HT-29 (cell line): ENCODE measurements at regions not wholly inside any gene's neighbourhood (a gene's known extent, or its start where the extent isn't known, plus 50 kb on each side); places are given as distances from the start of the nearest gene placed in this dataset.

ENCODE experiments used
- DNase-seq: peaks from one replicate; pipeline ENCODE4 v3.0.0-alpha.2; 2015; ENCODE audit warnings: low spot score

DNA sequence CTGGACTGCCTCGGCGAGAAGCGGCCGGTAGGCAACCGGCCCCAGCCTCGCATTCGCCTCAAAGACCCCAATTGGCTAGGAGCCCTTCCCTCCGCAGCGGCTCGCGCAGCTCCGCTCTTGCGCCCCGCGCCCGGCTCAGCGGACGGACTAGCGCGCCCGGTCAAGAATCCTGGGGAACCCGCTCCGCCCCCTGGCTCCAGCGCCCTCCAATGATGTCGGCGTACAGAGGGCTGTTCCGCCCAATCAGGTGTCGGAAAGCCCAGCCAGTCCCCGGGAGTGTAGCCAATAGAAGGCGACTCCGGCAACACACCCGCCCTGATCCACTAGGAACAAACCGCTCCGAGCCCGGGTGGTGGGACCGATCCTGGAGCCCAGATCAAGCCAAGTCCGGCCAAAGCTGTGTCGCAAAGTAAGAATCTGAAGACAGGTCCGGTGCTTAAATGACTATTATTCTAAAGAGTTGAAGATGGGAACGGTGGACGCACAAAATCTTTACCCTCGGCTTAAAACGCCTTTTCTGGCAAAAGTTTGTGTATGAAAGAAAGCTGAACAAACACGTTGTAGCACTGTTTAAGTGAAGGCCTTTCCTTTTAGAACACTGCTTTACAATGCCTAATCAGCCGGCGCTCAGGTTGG lies 132.2 kb downstream of the OGFRL1 start:
- no peak for DNase-seq

DNA sequence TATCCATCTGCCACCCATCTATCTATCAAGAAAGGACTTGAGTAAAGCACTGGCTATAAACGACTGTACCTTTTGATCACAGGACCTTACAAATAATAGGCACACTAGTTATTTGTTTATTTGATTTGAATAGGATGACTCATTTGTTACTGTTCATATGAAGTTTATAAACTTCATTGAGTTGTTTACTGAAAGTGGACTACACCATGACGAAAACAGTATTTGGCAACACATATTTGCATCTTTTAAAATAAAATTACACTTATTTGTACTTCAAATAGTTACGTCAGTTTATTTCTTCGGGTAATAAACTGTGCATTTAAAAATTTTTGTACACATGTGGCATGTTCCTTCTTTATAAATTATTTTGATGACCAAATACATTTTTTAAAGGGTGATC lies 133.0 kb downstream of the OGFRL1 start:
- no peak for DNase-seq

DNA sequence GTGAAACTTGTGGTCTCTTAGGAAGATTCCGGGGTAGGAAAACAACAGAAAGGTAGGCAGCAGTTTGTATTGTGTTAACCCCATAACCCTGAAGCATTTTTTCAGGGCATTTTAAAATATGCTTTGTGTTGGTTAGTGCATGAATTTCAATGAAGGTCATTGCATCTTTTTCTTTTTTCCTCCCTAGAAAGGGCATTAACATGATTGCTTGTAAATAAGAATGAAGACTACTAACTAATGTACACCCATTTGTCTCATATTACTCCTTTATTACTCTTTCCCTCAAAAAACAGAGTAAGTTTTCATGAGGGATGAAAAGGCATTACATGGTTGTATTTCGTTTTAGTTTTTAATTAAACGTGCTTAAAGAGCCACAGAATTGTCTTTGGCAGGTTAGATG lies 141.4 kb downstream of the OGFRL1 start:
- no peak for DNase-seq

DNA sequence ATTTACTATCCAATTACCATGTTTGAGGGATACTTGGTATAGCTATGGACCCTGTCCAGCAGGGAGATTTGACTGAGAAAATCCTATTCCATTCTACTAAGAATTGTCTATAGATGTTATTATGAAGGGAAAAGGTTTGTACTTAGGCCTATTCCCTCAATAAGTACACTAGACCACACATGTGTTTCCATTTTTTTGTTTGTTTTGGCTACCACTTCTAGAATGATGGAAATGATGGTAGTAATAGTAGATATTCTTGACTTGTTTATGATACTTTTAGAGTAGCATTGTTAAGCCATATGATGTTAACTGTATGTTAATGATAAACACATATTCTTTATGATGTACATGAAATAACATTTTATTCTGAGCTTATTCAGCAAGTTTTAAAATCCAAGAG lies 144.8 kb downstream of the OGFRL1 start:
- no peak for DNase-seq

DNA sequence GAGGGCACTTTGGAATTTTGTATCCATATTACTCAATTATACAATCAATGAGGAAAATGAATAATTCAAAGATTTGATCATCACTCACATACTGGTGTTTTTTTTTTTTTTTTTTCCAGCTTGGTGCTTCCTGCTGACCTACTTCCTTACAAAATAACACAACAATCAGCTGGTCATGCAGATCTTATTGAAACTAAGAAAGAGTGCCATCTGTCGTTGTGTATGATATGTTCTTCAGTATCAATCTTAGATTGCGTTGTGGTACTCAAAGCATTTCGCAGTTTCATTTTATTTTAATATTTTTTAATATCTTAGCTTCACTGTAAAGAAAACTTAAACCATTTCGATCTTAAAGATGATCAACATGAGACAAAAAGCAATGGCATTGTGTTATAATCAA lies 155.6 kb downstream of the OGFRL1 start:
- DNase-seq, result peak; percentile 39

DNA sequence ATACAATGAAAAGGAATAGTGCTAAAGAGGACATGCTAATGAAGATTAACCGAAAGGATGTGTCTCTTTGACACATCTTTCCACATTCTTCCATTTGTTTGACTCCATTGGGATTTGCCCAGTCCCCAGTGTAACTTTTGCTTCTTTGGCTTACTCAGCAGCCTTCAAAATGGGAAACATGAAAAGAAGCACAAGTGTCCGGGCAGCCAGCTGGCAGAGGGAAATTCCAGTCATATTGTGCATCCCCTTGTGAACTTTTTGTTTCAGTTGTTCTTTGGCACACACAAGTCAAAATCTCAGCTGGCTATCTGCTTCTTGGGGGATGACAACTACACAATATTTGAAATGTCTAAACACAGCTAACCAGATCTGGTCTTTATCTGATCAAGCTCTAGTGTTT lies 157.4 kb downstream of the OGFRL1 start:
- no peak for DNase-seq

DNA sequence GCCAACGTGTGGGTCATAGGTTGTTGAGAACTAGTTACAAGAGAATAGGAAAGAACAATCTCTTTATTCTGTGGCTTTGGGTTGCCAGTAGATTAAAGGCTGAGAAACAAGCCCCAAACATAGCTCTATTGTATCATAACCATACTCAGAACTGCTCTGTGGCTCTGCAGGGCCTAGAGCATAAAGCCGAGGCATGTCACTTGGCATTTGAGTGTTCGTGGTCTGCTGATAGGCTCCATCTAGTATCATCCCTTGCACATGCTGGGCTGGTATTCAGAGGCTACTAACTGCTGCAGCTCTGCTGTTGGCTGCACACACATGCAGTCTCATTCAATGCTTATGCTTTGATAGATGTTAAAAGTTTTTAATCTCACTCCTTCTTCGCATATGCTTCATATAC lies 157.9 kb downstream of the OGFRL1 start:
- DNase-seq, result no peak

DNA sequence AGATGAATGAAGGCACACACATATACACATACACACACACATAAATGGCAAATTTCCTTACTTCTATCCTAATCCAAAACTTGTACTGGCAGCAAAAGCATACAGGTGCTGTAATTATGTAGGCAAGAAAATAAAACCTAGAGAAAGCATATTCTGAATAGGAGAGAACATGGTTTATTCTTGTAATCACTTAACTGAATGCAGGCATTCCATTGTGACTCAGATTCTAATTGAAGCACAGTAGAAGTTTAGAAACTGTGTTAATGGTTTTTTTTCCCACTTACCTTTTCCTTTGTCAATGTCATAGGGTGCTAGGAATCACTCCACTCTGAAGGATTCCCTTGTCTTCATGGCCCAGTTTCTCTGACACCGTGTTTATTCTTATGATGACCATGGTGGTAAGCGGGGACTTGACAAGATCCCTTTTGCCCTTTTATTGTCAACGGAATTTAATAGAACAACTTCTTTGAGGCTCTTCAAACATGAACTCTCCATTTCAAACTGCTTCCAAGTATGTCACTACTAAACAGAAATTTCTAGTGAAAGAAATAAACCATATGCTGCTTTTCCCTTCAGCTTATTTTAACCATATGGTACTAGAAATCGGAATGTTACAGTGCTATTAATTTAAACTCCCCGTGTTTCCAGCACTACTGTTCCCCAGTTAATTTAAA lies 164.2 kb downstream of the OGFRL1 start:
- no peak for DNase-seq

DNA sequence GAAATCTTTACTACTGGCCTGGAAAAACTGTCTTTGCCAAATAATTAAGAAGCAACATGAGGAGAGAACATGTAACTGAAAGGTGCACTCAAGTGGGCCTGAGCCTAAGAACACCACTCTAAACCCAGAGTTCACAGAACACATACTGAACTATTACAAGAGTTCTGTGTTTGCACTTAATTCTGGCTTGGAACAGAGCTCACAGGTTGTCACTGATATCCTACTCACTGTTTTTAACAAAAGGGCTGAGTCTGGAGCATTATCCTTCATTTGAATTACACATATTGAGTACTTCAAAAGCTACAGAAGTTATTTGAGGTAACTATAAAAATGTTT lies 164.7 kb downstream of the OGFRL1 start:
- DNase-seq, result no peak

DNA sequence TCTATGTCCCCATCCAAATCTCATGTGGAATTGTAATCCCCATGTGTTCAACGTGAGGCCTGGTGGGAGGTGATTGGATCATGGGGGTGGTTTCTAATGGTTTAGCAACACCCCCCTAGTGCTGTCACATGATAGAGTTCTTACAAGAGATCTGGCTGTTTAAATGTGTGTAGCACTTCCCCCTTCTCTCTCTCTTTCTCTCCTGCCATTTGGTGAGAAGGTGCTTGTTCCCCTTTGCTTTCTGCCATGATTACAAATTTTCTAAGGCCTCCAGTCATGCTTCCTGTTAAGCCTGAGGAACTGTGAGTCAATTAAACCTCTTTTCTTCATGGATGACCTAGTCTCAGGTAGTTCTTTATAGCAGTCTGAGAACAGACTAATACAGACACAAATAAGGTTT lies 165.4 kb downstream of the OGFRL1 start:
- DNase-seq, result no peak

DNA sequence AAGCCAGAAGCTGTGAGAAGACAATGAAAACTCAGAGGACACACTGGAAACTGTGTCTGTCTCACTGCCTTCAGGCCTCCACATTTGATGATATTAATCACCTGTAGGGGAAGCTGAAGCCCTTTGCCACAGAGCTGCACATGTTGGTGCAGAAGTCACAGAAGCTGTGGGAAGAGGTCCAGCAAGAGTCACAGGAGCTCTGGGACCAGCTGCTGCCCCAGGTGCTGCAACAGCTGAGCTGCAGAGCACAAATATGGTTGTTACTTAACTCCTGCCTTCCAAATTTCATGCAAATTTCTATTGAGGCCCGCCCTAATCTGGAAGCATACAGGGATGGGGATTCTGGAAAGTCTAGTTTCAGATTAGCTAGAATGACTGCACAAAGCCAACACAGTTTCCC lies 169.3 kb downstream of the OGFRL1 start:
- peak; percentile 13 for DNase-seq

DNA sequence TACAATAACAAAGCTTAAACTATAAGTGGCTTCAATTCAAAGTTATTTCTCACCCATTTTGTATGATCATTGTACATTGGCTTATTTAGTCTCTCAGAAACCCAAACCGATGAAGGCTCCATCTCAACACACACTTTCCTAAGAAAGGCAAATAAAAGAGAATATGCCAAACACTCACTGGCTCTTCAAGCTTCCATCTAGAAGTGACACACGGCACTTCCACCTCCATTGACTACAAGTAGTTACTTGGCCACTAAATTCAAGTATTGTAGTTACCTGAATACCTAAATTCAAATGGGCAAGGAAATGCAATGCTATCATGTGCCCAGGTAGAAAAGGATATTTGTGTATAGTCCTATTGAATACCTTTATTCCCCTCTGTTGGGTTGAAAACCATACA lies 170.6 kb downstream of the OGFRL1 start:
- no peak for DNase-seq

DNA sequence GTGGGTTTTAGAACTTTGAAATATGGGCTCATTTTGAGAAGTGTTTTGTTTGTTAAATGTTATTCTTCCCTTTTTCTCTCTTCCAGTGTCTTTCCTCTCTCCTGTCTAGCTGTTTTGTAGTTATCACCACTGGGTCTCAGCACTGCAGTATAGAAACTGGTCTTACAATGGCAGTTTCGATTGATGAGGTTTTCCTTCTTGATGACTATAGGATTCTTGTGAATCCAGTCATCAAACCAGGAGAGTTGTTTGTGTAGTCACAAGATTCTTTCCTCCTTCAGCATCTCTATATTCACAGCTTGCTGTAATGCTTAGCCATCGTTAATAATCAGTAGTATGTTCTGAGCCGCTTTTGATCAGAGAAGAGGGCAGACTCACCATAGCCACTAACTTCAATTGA lies 172.3 kb downstream of the OGFRL1 start:
- DNase-seq, result no peak

DNA sequence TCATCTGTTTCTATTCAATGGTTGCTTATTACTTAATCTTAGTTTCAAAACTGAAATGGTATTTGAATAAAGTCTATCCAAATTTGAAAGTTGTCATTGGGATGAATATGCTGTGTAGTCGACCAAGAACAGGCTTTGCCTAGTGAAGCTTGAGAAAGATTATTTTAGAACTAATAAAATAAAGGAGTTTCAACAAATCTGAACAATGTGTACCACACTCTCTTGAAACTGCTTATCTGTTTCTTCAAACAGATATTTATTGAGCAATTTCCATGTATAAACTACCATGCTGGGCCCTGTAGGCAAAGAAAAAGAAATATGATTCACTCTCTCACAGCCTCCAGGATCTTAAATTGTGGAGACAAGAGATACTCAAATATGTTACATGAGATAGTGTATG lies 174.4 kb downstream of the OGFRL1 start:
- no peak for DNase-seq

DNA sequence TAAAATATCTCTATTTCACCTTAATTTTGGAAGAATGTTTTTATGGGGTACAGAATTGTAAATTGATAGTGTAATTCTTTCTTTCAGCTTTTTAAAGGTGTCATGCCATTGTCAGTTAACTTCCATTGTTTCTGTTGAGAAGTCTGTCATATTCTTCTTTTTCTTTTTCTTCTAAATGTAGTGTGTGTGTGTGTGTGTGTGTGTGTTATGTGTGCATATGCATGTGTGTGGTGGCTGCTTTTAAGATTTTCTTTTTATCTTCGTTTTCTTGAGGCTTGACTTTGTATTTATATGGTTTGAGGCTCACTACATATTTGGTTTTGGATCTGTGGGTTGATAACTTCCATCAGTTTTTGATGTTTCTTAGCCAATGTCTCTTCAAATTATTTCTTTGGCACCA lies 176.5 kb downstream of the OGFRL1 start:
- DNase-seq, result no peak

DNA sequence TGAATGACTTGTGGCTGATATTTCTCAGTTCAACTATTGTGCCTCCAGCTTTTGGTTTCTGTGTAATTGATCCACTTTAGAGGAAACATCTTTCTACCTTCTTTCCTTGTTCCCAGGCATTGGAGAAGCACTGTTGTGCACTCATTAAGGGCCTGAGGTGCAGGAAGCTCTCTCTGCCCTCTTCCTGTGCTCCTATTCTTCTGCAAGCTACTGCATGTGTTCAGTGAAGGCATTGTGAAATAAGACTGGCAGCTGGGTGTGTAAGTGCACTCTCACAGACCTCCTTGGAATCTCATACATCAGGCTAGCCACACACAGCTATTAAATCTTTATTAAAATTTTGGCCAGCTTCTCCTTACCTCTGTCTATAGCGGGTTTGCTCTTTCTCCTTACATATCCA lies 177.8 kb downstream of the OGFRL1 start:
- DNase-seq, result no peak

DNA sequence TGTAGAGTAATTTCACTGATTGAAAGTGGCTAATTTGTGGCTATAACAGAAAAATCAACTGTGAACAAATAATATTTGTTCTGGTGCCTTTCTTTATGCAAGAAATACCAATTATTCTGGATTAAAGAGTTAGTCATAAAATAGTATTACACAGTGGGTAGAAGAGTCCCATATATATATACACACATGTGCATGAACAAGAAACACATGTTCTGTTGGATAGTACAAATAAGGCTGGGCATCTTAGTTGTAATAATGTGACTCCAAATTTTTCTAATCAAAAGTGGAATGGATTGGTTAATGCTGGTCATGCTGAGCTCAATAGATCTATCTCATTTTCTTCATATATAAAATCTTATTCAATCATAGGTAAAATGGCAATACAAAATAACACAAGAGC lies 179.4 kb downstream of the OGFRL1 start:
- no peak for DNase-seq

DNA sequence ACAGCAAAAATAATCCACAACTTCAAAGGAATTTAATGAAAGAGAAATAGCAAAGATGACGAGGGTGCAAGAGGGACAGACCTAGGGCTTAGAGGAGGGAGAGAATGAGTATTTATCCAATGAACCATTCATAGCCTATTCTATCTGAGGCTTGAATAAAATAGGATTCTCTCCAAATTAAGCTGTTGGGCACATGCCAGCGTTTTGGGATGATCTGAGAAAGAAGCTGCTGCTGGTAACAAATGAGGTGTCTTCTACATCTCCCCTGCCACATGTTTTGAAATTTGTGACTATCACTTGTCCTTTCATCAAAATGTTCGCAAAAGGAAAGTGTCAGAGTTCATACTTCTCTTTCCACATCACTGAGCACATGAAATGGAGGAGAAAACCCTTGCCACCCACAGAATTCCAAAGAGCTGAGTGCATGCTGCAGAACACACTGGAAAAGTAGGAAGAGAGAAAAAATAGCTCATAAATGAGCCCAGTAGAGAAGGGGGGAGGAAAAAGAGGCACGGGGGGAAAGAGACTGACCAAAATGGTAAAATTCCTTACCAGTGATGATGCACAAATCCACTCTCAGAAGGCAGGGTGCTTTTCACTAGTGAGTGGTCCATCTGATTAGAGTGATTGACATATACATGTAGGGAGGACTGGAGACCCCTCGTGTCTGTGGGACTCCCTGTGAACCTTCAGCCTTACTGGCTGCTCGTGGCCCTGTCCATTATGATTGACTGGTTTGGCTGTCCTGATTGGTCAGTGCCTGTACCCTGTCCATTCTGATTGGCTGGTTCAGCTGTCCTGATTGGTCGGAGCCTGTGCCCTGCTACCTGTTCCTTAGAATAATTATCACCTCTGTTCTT lies 180.5 kb downstream of the OGFRL1 start:
- DNase-seq, result no peak

DNA sequence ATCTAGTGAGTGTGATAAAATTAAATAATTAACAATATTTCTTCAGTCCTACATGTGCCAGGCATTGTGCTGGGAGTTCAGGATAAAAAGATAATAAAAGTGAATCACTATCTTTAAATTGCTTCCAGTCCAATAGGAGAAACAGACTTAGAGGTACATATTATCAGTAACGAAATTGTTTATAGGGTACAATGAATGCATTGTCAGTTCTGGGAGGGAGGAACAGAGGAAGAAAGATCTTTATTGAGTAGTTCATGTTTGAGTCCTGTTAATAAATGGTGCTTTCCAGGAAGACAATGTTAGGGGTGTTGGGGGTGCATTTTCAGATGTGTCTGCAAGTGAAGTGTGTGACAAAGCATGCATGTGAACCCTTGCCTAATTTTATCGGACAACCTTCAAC lies 183.1 kb downstream of the OGFRL1 start:
- DNase-seq, result no peak

DNA sequence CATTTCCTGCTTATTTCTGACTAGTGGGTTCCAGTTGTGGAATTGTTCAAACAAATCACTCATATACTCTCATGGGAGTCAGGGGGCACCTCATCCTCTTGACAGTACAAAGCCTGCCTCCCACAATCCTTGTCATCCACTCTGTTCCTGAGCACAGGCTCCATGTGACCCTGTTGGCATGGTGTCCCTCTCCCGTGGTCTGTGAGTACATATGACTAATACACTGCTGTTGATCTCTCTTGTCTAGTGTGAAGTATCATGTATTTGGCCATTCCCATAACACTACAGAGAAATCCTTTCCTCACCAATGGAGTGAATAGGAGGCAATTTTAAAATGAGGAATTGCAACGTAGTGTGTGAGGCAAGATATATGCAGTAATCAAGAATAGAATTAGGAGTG lies 185.3 kb downstream of the OGFRL1 start:
- DNase-seq, result no peak

DNA sequence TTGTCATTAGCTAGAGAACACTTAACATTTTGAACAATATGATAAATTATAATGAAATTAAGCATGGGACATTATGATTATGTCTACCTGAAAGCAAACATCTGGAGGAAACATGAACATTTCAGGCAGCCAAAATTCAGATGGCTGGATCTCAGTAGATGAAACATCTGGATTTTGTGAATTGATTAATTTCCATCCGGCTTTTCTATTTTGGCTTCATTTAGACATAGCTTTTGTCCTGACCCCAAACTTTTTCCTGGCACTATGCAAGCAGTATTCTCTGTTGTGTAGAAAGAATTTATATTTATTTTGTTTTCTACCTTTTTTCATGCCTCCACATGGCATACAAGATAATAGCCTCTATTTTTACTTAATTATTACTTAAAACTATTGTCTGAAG lies 186.3 kb downstream of the OGFRL1 start:
- no peak for DNase-seq

DNA sequence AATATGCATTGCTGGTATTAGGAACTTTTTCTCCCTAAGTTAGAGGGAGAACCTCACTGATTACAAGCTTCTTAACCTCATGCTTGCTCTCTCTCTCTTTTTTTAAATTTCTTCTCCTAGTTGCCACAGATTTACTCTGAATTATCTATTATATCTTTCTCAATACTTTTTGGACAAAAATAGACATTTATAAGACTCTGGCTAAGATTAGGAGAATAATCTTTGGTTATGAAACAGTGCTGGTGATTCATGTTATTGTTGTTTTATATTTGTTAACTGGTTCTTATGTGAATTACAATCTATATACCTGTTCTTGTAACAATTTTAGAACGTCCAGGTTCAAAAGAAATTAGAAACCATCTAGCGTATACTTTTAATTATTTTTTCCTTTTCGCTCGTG lies 187.8 kb downstream of the OGFRL1 start:
- no peak for DNase-seq

DNA sequence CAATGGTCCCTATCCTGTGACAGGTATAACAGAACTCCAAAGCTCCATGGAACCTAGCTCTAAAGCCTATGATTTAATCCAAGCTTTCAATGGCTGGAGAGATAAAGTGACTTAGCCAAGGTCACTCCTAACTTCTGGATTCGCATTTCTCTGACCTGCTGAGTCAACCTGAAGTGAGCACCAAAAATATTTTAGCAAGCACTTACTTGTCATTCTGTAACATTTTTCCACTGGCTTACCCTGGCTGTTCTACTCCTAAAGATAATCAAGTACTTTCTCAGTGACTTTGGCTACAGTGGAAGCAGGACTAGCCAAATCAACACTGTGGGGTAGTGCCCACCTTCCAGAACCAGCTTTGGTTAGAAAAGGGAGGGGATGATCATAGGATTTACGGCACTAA lies 188.3 kb downstream of the OGFRL1 start:
- no peak for DNase-seq
